ENCODE measurements at regions not wholly inside any gene's neighbourhood (a gene's known extent, or its start where the extent isn't known, plus 50 kb on each side); places are given as distances from the start of the nearest gene placed in this dataset.

DNA sequence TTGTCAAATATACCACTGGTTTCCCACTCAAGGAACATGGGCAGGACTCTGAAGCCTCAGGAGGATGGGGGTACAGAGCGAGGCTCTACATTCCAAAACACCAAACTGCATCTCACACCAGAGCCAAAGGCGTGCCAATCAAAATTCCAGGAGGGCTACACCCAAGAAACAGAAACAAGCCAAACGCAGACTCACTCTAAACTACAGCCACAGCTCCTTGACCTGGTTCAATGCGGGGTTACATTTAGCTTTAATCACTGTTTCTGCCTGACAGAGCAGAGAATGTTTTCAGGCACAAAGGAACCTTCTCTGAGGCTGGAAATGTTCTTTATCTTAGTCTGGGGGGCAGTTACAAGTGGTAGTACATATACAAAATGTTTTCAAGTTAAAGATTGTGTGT lies 2121.5 kb upstream of the AGA start:
- TF ChIP-seq ZNF274 (IDR thresholded peaks at IDR 0.05; ENCODE audit: low read depth, low read length), result no peak
- no peak for TF ChIP-seq YY1 (IDR thresholded peaks at IDR 0.05; ENCODE audit: insufficient read depth, insufficient read length)

Data from NT2/D1 (cell line).